Choroid plexus epithelial cell (primary cell): ENCODE measurements at regions not wholly inside any gene's neighbourhood (a gene's known extent, or its start where the extent isn't known, plus 50 kb on each side); places are given as distances from the start of the nearest gene placed in this dataset.

Experiments used
- DNase-seq: peaks from one replicate; pipeline ENCODE4 v3.0.0-alpha.2; 2010; ENCODE audit warnings: low read depth
- H3K4me3 ChIP-seq: 2 replicates; pipeline ENCODE4 v1.5.1; 2011; ENCODE audit warnings: low read depth, mild to moderate bottlenecking, control low read depth, low read length, moderate library complexity
- TF ChIP-seq, protein P1 (sequence below): conservative IDR thresholded peaks from 2 replicates; pipeline ENCODE4 v1.5.1; 2011; ENCODE audit warnings: low read depth, mild to moderate bottlenecking, control low read depth, inconsistent platforms, low read length, moderate library complexity

DNA sequence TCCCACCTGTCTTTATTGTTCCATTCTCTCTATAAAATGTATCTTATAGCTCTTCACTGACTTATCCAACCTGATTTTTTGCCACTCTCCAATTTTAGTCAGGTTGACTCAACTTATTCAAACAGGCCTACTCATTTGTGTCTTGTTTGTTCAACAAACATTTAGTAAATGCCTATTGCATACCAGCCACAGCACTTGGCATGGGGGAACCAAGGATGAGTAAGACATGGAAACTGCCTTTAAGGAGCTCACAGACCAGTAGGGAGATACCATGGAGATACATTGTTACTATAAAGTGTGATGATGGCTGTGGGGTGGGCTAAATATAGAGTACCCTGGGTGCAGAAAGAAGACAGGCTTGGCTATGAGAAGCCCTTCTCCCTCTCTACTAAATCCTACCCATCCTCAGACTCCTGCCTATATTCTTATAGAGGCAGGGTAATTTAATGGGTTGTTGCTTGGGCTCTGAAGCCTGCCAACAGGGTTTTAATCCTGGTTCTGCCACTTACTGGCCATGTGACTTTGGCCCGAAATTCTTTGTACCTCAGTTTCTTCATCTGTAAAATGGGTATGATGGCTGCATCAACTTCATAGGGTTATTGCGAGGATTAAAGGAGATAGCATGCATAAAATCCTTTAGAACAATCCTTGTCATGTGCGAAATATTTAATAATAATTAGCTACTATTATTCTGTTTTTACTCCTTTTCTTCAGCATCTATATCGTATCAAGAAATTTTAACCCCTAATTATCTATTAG is 348.5 kb upstream of the UMPS start:
- TF ChIP-seq, protein P1, sequence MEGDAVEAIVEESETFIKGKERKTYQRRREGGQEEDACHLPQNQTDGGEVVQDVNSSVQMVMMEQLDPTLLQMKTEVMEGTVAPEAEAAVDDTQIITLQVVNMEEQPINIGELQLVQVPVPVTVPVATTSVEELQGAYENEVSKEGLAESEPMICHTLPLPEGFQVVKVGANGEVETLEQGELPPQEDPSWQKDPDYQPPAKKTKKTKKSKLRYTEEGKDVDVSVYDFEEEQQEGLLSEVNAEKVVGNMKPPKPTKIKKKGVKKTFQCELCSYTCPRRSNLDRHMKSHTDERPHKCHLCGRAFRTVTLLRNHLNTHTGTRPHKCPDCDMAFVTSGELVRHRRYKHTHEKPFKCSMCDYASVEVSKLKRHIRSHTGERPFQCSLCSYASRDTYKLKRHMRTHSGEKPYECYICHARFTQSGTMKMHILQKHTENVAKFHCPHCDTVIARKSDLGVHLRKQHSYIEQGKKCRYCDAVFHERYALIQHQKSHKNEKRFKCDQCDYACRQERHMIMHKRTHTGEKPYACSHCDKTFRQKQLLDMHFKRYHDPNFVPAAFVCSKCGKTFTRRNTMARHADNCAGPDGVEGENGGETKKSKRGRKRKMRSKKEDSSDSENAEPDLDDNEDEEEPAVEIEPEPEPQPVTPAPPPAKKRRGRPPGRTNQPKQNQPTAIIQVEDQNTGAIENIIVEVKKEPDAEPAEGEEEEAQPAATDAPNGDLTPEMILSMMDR, result no peak

DNA sequence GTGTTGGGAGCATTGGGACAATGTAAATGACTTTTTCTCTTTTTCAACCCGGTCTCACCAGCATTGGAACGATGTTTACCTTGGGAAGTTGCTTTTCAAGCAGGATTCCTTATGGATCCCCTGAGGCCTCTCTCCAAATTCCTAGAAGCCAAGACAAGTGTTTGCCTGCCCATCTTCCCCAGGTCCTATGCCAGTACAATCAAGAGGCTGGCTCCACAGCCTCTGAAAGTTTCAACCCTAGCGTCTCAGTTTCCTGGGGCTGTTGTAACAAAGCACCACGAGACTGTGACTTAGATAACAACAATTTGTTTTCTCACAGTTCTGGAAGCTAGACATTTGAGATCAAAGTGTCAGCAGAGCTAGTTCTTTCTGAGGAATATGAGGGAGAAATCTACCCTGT is 347.2 kb upstream of the UMPS start:
- no peak overlapping the region for H3K4me3 ChIP-seq
- DNase-seq, result peak; percentile 6
- TF ChIP-seq, protein P1, result no peak

More for the DNA sequence above, 348.5 kb upstream of the UMPS start:
- no peak for DNase-seq
- no peak overlapping the region for H3K4me3 ChIP-seq

DNA sequence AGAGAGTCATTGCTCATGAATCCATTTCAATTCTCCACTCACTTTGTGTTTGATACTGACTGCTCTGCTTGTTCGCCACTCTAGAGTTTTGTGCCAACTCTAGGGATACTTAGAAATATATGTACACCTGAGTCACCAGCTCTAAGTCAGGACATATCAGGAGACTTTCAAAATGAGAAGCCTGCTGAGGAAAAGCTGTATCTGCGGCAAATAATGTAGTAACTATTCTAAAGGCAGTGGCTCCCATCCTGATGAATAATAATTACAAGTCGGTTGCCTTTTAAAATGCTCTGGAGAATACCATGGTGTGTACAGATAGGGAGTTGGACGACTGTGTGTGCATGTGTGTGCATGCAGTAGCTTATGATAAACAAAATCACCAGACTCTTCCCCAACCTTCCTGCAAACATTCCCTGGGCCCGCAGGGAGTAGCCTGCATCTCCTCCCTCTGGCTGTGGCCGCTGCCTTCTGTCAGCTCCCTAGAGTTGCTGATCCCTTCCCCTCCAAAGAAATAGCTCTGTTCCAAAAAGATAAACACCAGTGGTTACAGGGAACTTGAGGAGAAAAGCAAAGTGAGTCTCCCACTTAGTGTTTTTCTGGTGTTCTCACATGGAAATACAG is 346.3 kb upstream of the UMPS start:
- no peak for DNase-seq
- no peak overlapping the region for H3K4me3 ChIP-seq
- TF ChIP-seq, protein P1, result no peak

DNA sequence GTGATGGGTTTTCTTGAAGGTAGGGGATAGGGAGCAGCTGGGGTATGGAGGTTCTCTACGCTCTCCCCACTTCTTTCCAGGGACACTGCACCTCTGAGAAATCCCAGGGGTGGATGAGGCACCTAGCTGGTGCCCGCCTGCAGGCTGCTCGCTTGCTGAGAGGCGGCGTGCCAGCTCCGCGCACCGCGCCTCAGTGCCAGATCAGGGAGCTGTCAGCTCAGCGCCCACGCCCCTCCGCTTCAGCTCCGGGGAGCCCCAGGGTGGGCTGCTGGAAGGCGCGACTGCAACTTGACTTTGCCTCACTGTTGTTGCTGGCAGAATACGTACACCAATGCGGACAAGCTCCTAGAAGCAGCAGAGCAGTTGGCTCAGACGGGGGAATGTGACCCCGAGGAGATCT is 345.7 kb upstream of the UMPS start:
- DNase-seq, result no peak
- TF ChIP-seq, protein P1, result no peak
- no peak overlapping the region for H3K4me3 ChIP-seq

DNA sequence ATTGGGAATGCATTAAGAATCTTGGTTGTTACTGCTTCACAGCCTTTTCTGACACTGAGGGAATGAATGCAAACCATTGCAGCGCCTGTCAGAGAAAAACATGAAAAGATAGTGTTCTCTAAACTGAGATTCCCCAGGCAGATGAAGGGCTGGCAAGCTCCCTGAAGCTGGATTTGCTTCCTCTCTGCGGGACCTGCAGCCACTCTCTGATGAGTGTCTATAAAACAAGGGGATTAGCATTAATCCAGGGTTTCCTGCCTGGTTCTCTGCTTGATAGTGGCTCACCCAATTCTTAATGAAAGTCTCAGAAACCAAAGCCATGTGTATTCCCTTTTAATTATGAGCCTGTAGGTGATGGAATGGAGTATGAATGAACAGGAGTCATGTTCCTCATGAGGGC is 344.3 kb upstream of the UMPS start:
- DNase-seq, result no peak
- TF ChIP-seq, protein P1, result no peak

DNA sequence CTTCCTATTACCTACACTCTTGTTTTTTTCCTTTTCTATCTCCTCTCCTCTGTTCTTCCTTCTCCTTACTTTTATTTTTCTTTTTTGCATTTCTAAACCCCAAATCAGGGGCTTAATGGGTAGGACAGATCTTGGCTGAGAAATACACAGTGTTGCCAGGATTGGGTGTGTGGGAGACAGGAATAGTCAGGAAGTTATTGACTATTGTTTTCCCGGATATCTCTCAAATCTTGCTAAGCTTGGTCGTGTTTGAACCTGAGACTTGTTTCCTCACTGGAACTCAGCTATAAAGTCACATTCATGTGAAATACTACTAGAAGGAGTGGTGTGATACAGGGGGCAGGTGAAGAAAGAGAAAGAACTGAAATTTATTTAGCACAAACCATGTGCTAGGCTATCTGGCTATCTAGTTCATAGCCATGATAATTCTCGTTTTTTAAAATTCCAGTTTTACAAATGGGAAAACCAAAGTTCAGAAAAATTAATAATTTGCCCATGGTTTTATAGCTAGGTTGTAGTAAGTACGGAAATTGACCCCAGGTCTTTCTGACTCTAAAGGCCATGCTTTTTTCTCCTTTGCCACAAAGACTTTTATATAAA is 343.2 kb upstream of the UMPS start:
- TF ChIP-seq, protein P1, result no peak
- DNase-seq, result no peak
- H3K4me3 ChIP-seq, result no peak overlapping the region

More for the DNA sequence above, 344.3 kb upstream of the UMPS start:
- H3K4me3 ChIP-seq, result no peak overlapping the region
